Amygdala (tissue), 56 donors: ENCODE measurements at regions not wholly inside any gene's neighbourhood (a gene's known extent, or its start where the extent isn't known, plus 50 kb on each side); places are given as distances from the start of the nearest gene placed in this dataset.
"Not testable (repeated sequence)": the region's sequence is repeated elsewhere in the genome, so short reads cannot be mapped to it uniquely, and the experiment has no call there.

Experiments used
- DNase-seq, 56 donors: peaks; one replicate each; lab custom pipeline; 2025; lab: John Stamatoyannopoulos, UW

DNA sequence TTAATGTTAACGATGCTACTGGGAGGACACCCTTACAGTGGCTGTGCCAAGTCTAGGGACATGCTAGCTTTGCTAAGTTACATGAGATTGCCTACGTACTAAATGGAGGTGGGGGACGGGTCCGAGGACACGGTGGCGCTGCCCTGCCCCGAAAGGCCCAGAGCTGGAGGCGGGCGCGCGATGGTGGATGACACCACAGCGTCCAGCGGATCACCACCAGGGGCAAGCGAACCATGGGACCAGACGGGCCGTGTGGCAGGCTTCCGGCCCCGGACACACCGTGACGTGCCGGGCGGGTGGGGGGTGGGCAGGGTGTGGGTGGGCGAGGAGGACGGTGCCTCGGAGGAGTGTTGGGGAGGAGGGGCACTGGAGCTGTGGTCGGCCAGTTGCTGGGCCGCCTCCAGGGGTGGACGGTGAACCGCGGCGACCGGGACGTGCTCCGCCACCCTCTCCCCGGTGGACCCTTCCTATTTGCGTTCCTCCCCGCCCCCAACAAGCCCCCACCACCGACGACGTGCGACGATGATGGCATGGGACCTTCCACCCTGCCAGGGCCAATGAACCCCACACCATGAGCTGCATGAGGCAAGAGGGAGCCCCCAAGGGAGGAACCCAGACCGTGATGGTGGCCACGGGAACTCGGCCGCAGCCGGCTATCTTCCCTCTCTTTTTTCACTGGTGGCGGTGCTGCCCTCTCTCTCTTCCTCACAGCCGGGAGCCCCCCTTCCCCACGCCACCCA, 773.3 kb upstream of the DEFB115 start:
- no peak for DNase-seq

DNA sequence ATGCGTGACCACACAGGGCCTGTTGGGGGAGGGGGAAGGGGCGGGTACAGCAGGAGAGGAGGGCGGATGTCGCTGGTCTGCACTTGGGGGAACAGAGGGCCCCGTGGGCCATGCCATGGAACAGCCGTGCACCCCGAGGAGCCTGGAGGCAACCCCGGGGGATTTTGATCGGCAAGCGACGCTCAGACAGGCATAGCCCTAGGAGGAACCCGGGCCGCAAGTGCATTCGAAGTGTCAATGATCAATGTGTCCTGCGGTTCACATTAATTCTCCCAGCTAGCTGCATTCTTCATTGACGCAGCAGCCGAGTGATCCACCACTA, 772.8 kb upstream of the DEFB115 start:
- DNase-seq: no peak

DNA sequence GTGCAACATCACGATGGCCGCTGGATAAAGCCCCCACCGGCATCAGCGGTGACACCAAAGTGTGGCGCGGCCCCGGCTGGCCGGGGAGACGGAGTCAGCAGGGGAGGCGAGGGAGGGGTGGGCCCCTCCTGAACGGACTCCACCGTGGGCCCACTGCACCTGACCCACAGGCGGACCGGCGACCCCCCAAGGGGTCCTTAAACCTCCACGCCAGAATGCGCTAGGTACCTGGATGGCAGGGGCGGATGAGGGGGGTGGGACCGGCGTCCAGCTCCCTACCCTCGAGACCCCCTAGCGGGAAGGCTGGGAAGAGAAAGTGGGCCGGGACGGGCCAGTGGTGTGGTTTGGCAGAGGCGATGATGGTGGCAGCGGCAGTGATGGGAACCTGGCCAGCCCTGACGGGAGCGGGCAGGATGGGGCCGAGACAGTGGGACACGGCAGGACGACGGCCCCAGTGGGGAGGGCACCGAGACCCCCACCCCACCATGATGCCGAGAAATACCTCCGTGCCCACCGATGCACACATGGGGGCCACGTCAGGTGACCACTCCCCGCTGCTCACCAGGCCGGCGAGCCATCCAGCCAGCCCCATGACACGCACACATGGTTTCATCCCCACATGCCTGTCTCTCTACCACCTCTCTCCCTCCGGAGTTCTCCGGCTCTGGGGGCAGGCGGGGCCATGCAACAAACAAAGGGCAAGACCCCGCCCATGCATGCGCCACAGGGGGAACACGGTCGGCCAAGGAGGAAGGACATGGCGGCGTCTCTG, 771.9 kb upstream of the DEFB115 start:
- no peak for DNase-seq

DNA sequence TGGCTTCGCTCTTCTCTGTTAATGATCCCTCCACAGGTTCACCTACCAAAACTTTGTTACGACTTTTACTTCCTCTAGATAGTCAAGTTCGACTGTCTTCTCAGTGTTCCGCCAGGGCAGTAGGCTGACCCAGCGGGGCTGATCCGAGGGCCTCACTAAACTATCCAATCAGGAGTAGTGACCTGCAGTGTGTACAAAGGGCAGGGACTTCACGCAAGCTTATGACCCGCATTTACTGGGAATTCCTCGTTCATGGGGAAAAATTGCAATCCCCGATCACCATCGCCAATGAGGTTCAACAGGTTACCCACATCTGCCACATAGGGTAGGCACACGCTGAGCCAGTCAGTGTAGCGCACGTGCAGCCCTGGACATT, 771.4 kb upstream of the DEFB115 start:
- DNase-seq: no peak

DNA sequence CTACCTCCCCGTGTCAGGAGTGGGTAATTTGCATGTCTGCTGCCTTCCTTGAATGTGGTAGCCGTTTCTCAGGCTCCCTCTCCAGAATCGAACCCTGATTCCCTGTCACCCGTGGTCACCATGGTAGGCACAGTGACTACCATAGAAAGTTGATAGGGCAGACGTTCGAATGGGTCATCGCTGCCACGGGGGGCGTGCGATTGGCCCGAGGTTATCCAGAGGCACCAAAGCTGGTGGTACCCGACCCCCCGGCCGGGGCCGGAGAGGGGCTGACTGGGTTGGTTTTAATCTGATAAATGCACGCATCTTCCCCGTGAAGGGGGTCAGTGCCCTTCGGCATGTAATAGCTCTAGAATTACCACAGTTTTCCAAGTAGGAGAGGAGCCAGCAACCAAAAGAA, 770.0 kb upstream of the DEFB115 start:
- not testable (repeated sequence) for DNase-seq

DNA sequence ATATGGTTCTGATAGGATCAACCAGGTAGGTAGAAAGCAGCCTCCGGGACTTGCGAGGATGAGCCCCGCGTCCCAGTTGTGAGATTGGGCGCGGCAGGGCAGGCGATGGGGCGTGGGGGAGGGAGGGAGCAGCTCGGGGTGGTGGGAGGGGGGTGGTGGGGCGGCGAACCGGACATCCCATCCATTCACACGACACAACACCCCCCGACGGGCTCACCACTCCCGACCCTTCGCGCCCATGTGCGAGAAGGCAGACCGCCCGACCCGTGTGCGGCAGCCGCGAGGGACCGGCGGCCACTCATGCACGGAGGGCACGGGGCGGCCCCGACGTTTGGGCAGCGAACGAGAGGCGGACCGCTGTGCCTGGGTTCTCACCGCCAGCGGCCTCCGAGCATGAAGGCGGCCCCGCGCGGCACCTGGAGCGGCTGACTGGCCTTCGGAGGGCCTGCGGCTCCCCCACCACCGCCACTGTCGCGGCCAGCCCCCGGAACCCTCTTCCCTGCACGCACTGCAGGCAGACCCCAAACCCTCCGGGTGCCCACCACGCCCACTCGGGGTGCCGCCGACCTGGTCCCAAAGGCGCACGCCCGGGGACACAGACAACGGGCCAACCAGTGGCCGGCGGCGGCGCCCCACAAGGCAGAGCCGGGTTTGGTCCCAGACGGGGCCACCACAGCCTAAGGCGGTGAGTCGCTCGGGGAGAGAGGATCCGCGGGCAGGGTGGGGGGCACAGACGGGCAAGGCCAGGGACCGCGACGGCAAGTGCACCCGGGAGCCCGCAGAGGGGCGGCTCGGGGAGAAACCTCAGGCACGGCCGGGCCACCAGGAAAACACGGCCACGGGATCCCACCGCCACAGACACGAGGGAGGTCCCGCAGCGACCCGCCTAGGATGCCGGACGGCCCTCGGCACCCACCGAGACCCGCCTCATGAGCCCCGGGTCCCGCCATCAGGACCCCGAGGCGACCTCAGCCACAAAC, 769.2 kb upstream of the DEFB115 start:
- no peak for DNase-seq

DNA sequence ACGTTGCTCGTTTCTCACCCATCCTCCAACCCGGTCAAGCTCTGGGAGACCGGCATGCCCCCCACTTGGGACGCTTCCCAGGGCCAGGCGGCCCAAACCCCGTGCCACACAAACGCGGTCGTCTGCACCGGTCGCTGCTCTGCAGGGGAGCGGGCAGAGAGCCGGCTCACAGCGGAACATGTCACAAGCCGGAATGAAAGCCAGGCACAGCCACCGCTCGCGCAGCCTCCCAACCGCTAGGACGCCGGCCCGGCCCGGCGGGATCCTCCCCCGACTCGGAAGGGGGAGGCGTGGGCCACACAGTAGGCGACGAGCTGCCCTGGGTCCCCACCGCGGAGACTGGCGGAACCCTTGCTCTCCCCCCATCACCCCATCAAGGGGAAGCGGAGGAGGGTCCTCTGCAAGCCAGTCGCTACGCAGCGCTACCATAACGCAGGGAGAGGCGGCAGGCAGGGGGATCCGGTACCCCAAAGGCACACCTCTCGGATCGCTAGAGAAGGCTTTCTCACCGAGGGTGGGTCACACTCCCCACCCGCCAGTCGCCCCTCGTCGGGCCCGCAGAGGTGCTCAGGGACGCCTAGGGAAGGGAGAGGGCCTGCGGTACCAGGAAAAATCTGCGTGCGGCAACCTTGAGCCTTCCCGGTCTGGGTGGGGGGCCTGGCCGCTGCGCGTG, 768.4 kb upstream of the DEFB115 start:
- peak in 1 of 56 donors; percentile 45 for DNase-seq

DNA sequence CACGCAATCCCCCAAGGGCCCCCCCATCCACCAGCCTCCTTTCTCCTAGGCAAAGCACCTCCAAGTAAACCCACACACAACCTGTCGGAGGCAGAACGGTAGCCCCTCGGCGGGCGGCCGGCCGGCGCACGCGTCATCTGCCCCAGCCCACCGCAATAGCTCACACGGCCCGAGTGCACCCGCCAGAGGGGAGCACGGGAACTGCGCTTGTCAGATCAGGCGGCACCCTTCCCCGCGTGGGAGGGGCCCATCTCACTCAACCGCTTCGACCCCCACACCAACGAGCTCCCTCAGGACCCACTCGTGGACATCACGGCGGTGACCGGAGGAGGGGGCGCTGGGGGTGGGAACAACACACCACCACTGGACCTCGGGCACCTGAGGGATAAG, 767.9 kb upstream of the DEFB115 start:
- no peak for DNase-seq

DNA sequence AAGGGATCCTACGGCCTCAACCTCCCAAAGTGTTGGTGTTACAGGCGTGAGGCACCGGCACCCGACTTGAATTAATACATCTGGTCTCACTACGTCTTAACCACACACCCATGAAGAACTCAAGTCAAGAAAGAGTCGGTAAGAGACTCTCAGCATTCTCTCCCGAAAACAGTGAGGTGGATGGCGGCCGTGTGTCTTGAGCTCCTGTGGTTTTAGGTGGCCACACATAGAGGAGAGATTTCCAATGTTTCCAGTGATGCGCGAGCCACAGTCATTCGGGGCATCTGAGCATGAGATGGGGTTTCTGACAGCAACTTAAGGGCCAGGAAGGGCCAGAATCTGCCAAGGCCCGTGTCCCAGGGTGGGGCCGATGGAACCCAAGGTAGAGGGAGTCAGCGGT, 766.4 kb upstream of the DEFB115 start:
- no peak for DNase-seq

DNA sequence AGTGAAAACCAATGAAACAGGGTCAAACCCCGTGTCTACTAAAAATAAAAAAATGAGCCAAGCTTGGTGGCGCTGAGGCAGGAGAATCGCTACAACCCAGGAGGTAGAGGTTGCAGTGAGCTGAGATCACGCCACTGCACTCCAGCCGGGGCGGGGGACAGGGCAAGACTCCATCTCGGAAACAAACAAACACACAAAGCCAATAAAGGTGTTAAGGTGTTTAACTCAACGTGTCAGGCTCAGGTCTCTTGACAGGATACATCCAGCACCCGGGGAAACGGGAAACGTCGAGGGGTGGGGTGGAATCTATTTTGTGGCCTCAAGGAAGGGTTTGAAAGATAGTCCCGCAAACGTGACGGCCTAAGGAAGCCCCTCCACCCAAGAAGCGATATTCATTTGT, 760.8 kb upstream of the DEFB115 start:
- not testable (repeated sequence) for DNase-seq

DNA sequence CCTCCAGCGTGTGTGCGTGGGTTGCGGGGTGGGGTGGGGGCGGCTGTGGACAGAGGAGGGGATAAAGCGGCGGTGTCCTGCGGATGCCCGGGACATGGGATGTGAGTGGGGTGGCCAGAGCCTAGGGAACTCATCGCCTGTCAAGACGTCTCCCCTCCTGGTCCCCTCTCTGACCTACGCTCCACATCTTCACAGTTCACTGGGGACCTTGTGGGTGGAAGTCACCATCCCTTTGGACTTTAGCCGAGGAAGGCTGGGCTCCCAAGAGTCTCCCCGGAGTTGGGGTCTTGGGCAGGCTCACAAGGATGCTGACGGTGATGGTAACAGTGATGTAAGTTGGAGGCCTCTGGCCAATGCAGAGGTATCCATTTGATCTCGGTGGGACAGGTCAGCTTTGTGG, 760.3 kb upstream of the DEFB115 start:
- not testable (repeated sequence) for DNase-seq

DNA sequence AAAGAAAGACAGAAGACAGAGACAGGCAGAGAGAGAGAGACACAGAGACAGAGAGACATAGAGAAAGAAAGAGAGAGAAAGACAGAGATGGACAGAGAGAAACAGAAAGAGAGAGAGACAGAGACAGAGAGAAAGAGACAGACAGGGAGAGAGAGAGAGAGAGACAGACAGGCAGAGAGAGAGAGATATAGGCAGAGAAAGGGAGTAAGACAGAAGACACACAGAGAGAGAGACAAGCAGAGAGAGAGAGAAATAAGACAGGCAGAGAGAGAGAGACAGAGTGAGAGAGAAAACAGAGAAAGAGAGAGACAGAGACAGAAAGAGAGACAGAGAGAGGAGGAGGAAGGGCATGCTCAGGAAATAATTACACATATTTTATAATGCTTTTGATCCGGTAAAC, 758.3 kb upstream of the DEFB115 start:
- no peak for DNase-seq

DNA sequence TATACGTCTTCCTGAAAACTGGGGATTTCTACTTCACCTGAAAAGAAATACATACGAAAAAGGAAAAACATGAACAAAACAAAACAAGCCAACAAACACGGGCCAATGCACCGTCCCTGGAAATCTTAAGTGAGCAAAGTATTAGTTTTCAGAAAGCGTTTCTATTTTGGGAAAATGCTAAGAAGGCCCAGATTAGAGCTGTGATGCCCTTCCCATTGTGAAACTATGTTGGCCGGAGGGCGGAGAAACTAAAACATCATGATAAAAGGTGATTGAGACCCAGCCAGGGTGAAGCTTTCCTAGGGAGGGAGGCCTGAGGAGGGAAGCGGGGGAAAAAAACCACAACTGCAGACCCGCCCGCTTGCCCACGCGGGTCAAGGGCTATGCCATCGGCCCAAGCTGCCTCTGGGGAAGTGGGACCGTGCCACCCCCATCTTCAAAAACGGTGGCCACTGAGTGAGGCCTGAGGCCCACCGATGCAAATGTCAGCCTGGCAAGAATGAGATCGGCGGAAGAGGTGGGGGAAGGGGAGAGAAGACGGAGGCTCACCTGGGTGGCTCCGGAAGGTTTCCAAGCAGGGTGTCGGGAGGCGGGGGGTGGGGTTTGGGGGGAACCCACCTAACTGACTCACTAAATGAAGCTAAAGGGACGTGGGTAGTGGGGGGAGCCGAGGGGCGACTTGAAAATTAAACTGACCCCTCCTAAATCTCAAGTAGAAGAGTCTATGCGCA, 757.6 kb upstream of the DEFB115 start:
- not testable (repeated sequence) for DNase-seq

DNA sequence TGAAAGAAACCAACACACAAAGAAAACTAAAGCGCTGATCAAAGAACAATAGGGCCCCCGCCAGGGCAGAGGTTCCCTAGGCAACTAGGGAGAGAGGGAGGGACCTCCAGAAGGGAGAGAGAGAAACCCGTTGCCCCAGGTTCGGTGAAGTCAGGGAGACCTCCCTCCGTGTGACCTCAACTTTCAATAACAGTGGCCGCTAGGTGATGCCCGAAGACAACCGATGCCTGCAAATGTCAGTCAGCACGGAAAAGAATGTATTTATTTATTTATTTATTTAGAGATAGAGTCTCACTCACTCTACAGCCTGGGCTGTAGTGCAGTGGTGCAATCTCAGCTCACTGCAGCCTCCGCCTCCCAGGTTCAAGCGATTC, 757.0 kb upstream of the DEFB115 start:
- peak in 6 of 56 donors; percentile 1 to 25 (median 15) for DNase-seq

DNA sequence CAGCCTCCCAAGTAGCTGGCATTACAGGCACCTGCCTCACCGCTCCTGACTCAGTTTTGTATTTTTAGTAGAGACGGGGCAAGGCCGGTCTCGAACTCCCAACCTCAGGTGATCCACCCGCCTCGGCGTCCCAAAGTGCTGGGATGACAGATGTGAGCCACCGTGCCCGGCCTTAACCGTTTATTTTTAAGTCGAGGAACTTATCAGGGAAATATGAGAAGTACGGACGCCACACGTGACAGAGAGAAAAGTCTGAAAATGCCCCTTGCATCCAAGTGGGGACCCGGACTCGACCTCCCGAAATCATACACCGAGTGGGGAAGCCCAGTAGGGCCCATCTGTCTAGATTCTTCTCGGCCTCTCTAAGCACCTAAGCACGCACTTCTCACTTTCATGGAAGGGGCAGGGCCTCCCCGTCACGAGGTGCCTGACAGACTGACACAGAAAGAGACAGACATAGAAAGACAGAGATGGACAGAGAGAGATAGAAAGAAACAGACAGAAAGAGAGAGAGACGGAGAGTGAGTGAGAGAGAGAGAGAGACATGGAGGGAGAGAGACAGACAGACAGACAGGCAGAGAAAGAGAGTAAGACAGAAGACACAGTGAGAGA, 756.5 kb upstream of the DEFB115 start:
- no peak for DNase-seq

DNA sequence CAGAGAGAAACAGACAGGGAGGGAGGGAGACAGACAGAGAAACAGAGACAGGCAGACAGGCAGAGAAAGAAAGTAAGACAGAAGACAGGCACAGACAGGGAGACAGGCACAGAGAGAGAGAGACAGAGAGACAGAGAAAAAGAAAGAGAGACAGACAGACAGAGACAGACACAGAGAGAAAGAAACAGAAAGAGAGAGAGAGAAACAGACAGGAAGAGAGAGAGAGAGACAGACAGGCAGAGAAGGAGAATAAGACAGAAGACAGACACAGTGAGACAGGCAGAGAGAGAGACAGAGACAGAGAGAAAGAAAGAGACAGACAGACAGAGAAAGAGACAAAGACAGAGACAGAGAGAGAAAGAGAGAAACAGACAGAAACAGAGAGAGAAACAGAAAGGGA, 754.8 kb upstream of the DEFB115 start:
- no peak for DNase-seq

DNA sequence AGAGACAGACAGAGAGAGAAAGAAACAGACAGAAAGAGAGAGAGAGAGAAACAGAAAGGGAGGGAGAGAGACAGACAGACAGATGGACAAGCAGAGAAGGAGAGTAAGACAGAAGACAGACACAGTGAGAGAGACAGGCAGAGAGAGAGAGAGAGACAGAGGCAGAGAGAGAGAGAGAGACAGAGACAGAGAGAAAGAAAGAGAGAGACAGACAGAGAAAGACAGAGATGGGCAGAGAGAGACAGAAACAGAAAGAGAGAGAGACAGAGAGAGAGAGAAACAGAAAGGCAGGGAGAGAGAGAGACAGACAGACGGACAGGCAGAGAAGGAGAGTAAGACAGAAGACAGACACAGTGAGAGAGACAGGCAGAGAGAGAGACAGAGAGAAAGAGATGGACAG, 754.3 kb upstream of the DEFB115 start:
- not testable (repeated sequence) for DNase-seq

DNA sequence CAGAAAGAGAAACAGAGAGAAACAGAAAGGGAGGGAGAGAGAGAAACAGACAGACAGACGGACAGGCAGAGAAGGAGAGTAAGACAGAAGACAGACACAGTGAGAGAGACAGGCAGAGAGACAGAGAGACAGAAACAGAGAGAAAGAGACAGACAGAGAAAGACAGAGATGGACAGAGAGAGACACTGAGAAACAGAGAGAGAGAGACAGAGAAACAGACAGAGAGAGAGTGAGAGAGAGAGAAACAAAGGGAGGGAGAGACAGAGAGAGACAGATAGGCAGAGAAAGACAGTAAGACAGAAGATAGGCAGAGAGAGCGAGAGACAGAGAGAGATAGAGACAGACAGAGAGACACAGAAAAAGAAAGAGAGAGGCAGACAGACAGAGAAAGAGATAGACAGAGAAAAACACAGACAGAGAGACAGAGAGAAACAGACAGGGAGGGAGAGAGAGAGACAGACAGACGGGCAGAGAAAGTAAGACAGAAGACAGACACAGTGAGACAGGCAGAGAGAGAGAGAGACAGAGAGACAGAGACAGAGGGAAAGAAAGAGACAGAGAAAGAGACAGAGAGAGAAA, 753.4 kb upstream of the DEFB115 start:
- no peak for DNase-seq

DNA sequence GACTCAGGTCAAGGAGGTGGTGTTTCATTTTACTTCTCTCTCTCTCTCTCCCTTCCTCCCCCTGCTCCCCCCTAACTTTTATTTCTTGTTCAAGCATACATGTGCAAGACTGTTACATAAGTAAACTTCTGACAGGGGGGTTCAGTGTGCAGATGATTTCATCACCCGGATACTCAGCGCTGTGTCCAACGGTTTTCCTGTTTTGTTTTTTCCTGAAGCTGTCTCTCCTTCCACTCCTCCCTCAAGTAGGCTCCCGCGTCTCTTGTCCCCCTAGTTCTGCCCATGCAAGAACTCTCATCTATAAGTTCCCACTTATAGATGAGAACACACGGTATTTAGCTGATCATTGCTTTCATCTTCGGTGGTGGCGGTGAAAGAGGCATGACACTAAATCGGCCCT, 751.9 kb upstream of the DEFB115 start:
- DNase-seq: no peak
